GM21390 (cell line): ENCODE measurements at regions not wholly inside any gene's neighbourhood (a gene's known extent, or its start where the extent isn't known, plus 50 kb on each side); places are given as distances from the start of the nearest gene placed in this dataset.

Source experiments
- ATAC-seq: cut with Tn5 transposase; IDR thresholded peaks from one replicate; pipeline ENCODE4 v1.9.1; 2021; ENCODE audit not compliant: unreplicated experiment

GRCh38 chr13:74973935-74974879, 507.8 kb downstream of the TBC1D4 start:
- no peak for ATAC-seq

- ATAC-seq = no peak
Observed at GRCh38 chr13:74969419-74969818, 512.5 kb downstream of the TBC1D4 start.

GRCh38 chr13:74966814-74967424, 515.0 kb downstream of the TBC1D4 start:
- ATAC-seq = no peak

- no peak for ATAC-seq
Observed at GRCh38 chr13:74966275-74966674, 515.7 kb downstream of the TBC1D4 start.

DNA sequence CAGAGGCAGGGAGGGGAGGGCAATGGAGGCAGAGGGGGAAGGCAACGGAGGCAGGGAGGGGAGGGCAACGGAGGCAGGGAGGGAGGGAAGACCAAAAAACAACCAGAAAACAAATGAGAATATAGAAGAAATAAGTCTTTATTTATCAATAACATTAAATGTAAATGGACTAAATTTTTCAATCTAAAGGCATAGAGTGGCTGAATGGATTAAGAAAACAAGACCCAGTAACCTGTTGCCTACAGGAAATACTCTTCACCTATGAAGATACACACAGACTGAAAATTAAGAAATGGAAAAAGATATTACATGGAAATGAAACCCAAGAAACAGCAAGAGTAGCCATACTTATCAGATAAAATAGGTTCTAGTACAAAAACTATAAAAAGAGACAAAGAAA, 536.3 kb downstream of the TBC1D4 start:
- no peak for ATAC-seq

GRCh38 chr13:74931698-74932433, 550.1 kb downstream of the TBC1D4 start:
- no peak for ATAC-seq

- ATAC-seq = no peak
Observed at GRCh38 chr13:74930402-74931165, 551.4 kb downstream of the TBC1D4 start.

GRCh38 chr13:74929436-74929835, 552.5 kb downstream of the TBC1D4 start:
- ATAC-seq = no peak

DNA sequence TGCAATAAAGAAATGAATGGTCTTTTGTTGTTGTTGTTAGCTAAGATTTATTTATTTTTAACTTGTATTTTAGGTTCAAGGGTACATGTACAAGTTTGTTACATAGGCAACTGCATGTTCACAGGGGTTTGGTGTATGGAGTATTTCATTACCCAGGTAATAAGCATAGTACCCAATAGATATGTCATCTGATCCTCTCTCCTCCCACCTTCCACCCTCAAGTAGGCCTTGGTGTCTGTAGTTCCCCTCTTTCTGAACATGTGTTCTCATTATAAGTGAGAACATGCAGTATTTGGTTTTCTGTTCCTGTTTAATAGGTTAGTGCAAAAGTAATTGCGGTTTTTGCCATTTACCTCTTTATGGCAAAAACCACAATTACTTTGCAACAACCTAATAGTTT, 554.1 kb downstream of the TBC1D4 start:
- no peak for ATAC-seq

GRCh38 chr13:74922963-74923362, 559.0 kb downstream of the TBC1D4 start:
- ATAC-seq = no peak

DNA sequence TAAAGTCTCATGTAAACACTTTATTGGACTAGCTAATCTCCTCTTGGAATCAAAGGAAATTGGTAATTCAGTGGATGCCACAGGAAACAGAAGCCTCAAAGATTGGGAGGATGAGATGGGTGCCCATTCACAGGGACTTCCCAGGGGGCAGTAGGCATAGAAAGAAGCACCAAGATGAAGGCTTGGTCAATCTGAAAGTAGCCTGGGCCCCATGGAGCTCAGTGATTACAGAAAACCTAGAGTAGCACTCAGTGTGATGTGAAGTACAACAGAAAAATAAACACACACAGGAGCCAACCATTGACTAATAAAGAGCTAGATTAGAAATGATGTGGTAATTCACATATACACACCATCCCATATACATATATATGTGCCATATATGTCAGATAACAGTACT, 560.6 kb downstream of the TBC1D4 start:
- no peak for ATAC-seq

GRCh38 chr13:74920920-74921319, 561.0 kb downstream of the TBC1D4 start:
- no peak for ATAC-seq

DNA sequence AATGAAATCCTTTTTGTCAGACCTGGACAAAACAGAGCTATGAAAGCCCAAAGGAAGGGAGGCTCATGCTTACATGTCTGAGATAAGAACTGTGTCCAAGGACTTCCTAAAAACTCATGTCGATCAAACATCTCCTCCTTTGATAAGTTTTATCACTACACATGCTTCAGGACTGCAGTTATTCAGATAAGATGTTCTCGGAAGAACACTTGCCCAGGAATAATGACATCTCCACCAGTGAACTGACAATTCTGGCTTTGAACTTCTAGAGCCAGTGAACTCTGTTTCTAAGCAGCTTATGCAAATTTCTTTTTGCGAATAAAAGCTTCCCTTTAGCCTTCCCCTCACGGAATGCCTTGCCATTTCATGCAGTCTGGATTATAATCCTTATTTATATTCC, 561.6 kb downstream of the TBC1D4 start:
- no peak for ATAC-seq

- no peak for ATAC-seq
Observed at GRCh38 chr13:74919914-74920313, 562.1 kb downstream of the TBC1D4 start.

- no peak for ATAC-seq
Observed at GRCh38 chr13:74912898-74913297, 569.1 kb downstream of the TBC1D4 start.

GRCh38 chr13:74910415-74910814, 571.6 kb downstream of the TBC1D4 start:
- no peak for ATAC-seq

GRCh38 chr13:74907788-74908187, 574.2 kb downstream of the TBC1D4 start:
- ATAC-seq = no peak

- no peak for ATAC-seq
Observed at GRCh38 chr13:74904556-74904955, 577.4 kb downstream of the TBC1D4 start.

DNA sequence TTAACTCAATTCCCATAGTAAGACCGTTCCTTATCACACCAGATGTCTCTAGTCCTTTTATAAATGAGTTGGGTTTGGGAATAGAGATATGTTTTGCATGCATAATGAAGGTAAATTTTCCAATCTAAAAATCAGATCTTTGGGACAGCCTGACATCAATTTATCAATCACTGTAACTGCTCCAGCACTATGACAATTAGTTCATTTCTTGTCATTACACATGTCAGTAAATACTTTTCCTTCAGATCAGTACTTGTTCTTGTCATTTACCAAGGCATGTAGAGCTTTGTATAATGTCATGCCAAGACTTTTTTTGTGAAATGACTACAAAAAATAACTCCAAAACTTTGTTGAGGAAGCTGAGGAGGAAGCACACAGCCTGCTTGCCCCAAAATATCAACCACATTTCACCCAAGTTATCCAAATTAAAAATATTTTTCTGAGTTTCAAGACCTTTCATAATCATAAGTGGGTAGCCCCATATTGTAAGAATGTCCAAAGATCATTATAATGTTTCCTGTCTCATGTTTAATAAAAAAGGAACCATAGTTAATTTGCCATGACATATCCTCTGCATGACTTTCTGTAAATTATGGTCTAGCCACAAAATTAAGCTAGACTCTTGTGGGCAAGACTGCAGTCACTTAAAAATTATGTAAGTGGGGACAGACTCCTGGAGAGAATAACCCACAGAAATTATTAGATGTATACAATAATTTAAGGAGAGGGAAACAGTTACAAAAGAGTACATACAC, 586.8 kb downstream of the TBC1D4 start:
- no peak for ATAC-seq

DNA sequence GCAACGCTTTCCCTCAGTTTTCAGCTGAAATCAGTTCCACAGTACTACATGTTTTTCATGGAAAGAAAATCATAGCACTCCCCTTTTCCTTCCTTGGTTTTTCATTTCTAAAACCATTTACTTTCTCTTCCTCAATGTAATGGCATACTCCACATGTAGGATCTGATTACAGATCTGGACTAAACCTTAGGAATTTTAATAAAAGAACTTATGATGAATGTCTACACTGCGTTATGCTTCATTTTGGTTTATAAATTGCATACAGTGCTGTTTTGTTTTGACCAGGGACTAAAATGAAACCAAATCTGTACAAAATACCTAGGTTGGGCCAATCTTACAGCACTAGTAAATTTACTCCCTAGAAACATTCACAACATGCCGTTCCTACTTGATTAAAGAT, 589.9 kb downstream of the TBC1D4 start:
- no peak for ATAC-seq
